GM12878 (cell line): ENCODE measurements at regions not wholly inside any gene's neighbourhood (a gene's known extent, or its start where the extent isn't known, plus 50 kb on each side); places are given as distances from the start of the nearest gene placed in this dataset.
"Not testable (repeated sequence)": the region's sequence is repeated elsewhere in the genome, so short reads cannot be mapped to it uniquely, and the experiment has no call there.

Source experiments
- ATAC-seq: fragments of 200-7000 bp; cut with Tn5 transposase; 3 replicates; pipeline ENCODE4 v1.9.1; 2020; ENCODE audit warnings: mild to moderate bottlenecking, moderate library complexity
- BruUV-seq: library from RNA; stranded (reverse); fragments of 400-500 nt; replicated peaks from 2 replicates; lab custom pipeline; 2021; lab: Mats Ljungman, UMichigan
- CTCF ChIA-PET: fragments of 300-600 bp; sonication (Branson Sonifier 250); formaldehyde crosslinking; extraction: SDS; loops from one replicate; lab custom pipeline; 2021; ENCODE audit warnings: inconsistent platforms; lab: Yijun Ruan, JAX
- POLR2A ChIA-PET: fragments of 350-600 bp; formaldehyde crosslinking; extraction: SDS; loops from one replicate; lab custom pipeline; 2021; ENCODE audit warnings: inconsistent platforms; lab: Charles Lee
- RAD21 ChIA-PET: fragments of 300-600 bp; sonication (Branson Sonifier 250); formaldehyde crosslinking; loops from one replicate; lab custom pipeline; 2023; ENCODE audit warnings: antibody characterized with exemption; ENCODE audit not compliant: unreplicated experiment; lab: Charles Lee
- SMC1A ChIA-PET: fragments of 300-600 bp; sonication (Branson Sonifier 250); formaldehyde crosslinking; loops from one replicate; lab custom pipeline; 2023; ENCODE audit not compliant: unreplicated experiment, uncharacterized antibody; lab: Charles Lee
- DNase-seq: peaks from one replicate; pipeline ENCODE4 v3.0.0-alpha.2; 2011; ENCODE audit warnings: low read depth, low spot score
- FAIRE-seq: peaks from 3 replicates; lab custom pipeline; 2011; peaks lifted over from hg19 to GRCh38; lab: Jason Lieb, UNC
- H2AFZ ChIP-seq: 2 replicates; pipeline ENCODE4 v1.6.0; 2011; ENCODE audit warnings: low read depth, low read length, control low read depth; ENCODE audit not compliant: control insufficient read depth
- H3K27ac ChIP-seq: 2 replicates; pipeline ENCODE4 v1.5.1; 2011; ENCODE audit warnings: control low read depth; ENCODE audit not compliant: control insufficient read depth, insufficient read depth
- H3K27me3 ChIP-seq, 2 experiments: replicated peaks in 1 of 2; 2 replicates each; pipeline versions ENCODE4 v1.6.0 to v1.6.1; 2011; ENCODE audit warnings: low read length in 1 of 2; ENCODE audit not compliant: control insufficient read depth in 2 of 2, insufficient read depth in 2 of 2
- H3K36me3 ChIP-seq, 2 experiments: 2 replicates each; pipeline ENCODE4 v1.5.1; 2011; ENCODE audit warnings: low read length in 1 of 2; ENCODE audit not compliant: control insufficient read depth in 2 of 2, insufficient read depth in 2 of 2
- H3K4me1 ChIP-seq: 2 replicates; pipeline ENCODE4 v1.6.1; 2011; ENCODE audit warnings: mild to moderate bottlenecking, low read length, moderate library complexity, mixed read lengths; ENCODE audit not compliant: control insufficient read depth, insufficient read depth
- H3K4me2 ChIP-seq: 2 replicates; pipeline ENCODE4 v1.6.0; 2011; ENCODE audit warnings: control low read depth; ENCODE audit not compliant: control insufficient read depth, insufficient read depth
- H3K4me3 ChIP-seq: fragments of 200-600 bp; sonication (generic); 2 replicates; pipeline ENCODE4 v1.5.1; 2016
- H3K79me2 ChIP-seq: 2 replicates; pipeline ENCODE4 v1.6.0; 2011; ENCODE audit warnings: low read length; ENCODE audit not compliant: control insufficient read depth, insufficient read depth
- H3K9ac ChIP-seq: 2 replicates; pipeline ENCODE4 v1.8.0; 2011; ENCODE audit warnings: low read length, control low read depth, mixed read lengths; ENCODE audit not compliant: control insufficient read depth, insufficient read depth
- H3K9me3 ChIP-seq: replicated peaks from 3 replicates; pipeline ENCODE4 v1.5.1; 2011; ENCODE audit warnings: mild to moderate bottlenecking, low read length; ENCODE audit not compliant: control insufficient read depth, insufficient read depth
- H4K20me1 ChIP-seq: 2 replicates; pipeline ENCODE4 v1.6.0; 2011; ENCODE audit not compliant: control insufficient read depth, insufficient read depth
- HCFC1 ChIP-seq: fragments of 150-350 bp; IDR thresholded peaks from 2 replicates; pipeline ENCODE4 v1.6.1; 2014; ENCODE audit warnings: low read length
- HDAC2 ChIP-seq: fragments of 200-600 bp; sonication (generic); IDR thresholded peaks from 2 replicates; pipeline ENCODE4 v1.6.1; 2017
- SMC3 ChIP-seq: IDR thresholded peaks from 2 replicates; pipeline ENCODE4 v1.6.1; 2011; ENCODE audit warnings: low read length, improper control_type of control experiment, borderline replicate concordance
- SRF ChIP-seq, 2 experiments: IDR thresholded peaks; 2 replicates each; pipeline ENCODE4 v1.6.1; 2011; ENCODE audit warnings: low read depth in 2 of 2, low read length in 2 of 2, mild to moderate bottlenecking in 1 of 2, moderate library complexity in 1 of 2
- ZBTB40 ChIP-seq: fragments of 450-650 bp; IDR thresholded peaks from 2 replicates; pipeline ENCODE4 v1.6.1; 2016; ENCODE audit warnings: mild to moderate bottlenecking, moderate library complexity, borderline replicate concordance
- WGBS: methylation state at CpG from one replicate; pipeline ENCODE4 v1.1.6; 2016; ENCODE audit warnings: low lambda C conversion rate; ENCODE audit not compliant: insufficient replicate concordance, insufficient coverage; ENCODE audit errors: missing lambda C conversion rate; 5-methylcytosine and 5-hydroxymethylcytosine counted together
- in situ Hi-C: fragments of 300-500 bp; cut with MboI; formaldehyde crosslinking; loops from 9 replicates; pipeline ENCODE4 v1.14.3; 2018; ENCODE audit warnings: mixed read lengths
- intact Hi-C: fragments of 100-400 bp; cut with micrococcal nuclease; formaldehyde crosslinking; loops from one replicate; pipeline ENCODE4 v1.14.2; 2022; ENCODE audit not compliant: unreplicated experiment

- ChIA-PET SMC1A (interaction anchor here (0.6 to 2.1 kb wide), 3 partner anchors 9 to 370 kb away, joined by 3 to 4 read pairs (median 3); no protein-coding TSS in a partner anchor), RAD21 (no interaction called here), CTCF (interaction anchor here (0.9 to 1.3 kb wide), 2 partner anchors 12 to 319 kb away, joined by 3 read pairs; no protein-coding TSS in a partner anchor), POLR2A (no interaction called here)
- Histone ChIP-seq H3K27me3 (no peaks in the 10 kb centered on the region), H3K36me3 (no peaks in the 10 kb centered on the region), H3K4me1 (no peaks in the 10 kb centered on the region), H3K4me2 (no peak overlapping the region), H3K9ac (no peak overlapping the region), H4K20me1 (no peaks in the 10 kb centered on the region), H3K27ac (no peak overlapping the region), H2AFZ (no peak overlapping the region), H3K4me3 (no peak overlapping the region), H3K9me3 (no peaks in the 10 kb centered on the region; the same call in 2 of the 3 replicates), H3K79me2 (no peaks in the 10 kb centered on the region)
- WGBS: 0% methylated on average over 2 of the region's 2 CpGs
- in situ Hi-C loops: no loop called here
- TF ChIP-seq SRF (IDR thresholded peaks at IDR 0.05; ENCODE audit: low read depth in 2 of 2, low read length in 2 of 2) (no peak), SMC3 (no peak), HDAC2 (no peak), HCFC1 (no peak), ZBTB40 (no peak)
- ATAC-seq (no peak), DNase-seq (no peak), FAIRE-seq (no peak)
- intact Hi-C loops: no loop called here
- no TSS peak for BruUV-seq
Measured at GRCh38 chr15:54789376-54789775, 407.4 kb downstream of the RSL24D1 start.

- H3K79me2 ChIP-seq, H4K20me1 ChIP-seq, H3K36me3 ChIP-seq, DNase-seq, FAIRE-seq, RAD21 ChIA-PET, SMC1A ChIA-PET, POLR2A ChIA-PET, H3K4me3 ChIP-seq, in situ Hi-C loops, H3K27me3 ChIP-seq, H3K4me1 ChIP-seq, H3K9ac ChIP-seq, CTCF ChIA-PET, BruUV-seq, H2AFZ ChIP-seq, intact Hi-C loops, H3K9me3 ChIP-seq, ATAC-seq, H3K27ac ChIP-seq, H3K4me2 ChIP-seq: not testable (repeated sequence)
- 77% methylated on average over 18 of the region's 26 CpGs for WGBS
Measured at GRCh38 chr15:54781220-54781619, 415.5 kb downstream of the RSL24D1 start.
